GM21619 (cell line): ENCODE measurements at regions not wholly inside any gene's neighbourhood (a gene's known extent, or its start where the extent isn't known, plus 50 kb on each side); places are given as distances from the start of the nearest gene placed in this dataset.
"Not testable (repeated sequence)": the region's sequence is repeated elsewhere in the genome, so short reads cannot be mapped to it uniquely, and the experiment has no call there.

ENCODE experiments used
- ATAC-seq: cut with Tn5 transposase; IDR thresholded peaks from one replicate; pipeline ENCODE4 v1.9.1; 2021; ENCODE audit not compliant: unreplicated experiment

GRCh38 chr2:7420530-7420929 lies 503.3 kb downstream of the RNF144A start:
- ATAC-seq, result no peak

GRCh38 chr2:7424481-7424880 lies 507.3 kb downstream of the RNF144A start:
- ATAC-seq, result no peak

- ATAC-seq, result no peak
These were observed 510.3 kb downstream of the RNF144A start for GRCh38 chr2:7427293-7428060.

- no peak for ATAC-seq
These were observed 511.4 kb downstream of the RNF144A start for GRCh38 chr2:7428454-7429204.

- no peak for ATAC-seq
These were observed 512.5 kb downstream of the RNF144A start for GRCh38 chr2:7429733-7430132.

- peak; percentile 6 for ATAC-seq
These were observed 513.2 kb downstream of the RNF144A start for GRCh38 chr2:7430421-7430868.

- peak; percentile 77 for ATAC-seq
These were observed 513.8 kb downstream of the RNF144A start for GRCh38 chr2:7430869-7431641.

- ATAC-seq, result no peak
These were observed 515.2 kb downstream of the RNF144A start for GRCh38 chr2:7432436-7432835.

- no peak for ATAC-seq
These were observed 519.1 kb downstream of the RNF144A start for GRCh38 chr2:7436096-7436906.

- ATAC-seq, result no peak
These were observed 519.9 kb downstream of the RNF144A start for GRCh38 chr2:7437141-7437540.

GRCh38 chr2:7437716-7438632 lies 520.8 kb downstream of the RNF144A start:
- peak; percentile 56 for ATAC-seq

- no peak for ATAC-seq
These were observed 521.6 kb downstream of the RNF144A start for GRCh38 chr2:7438855-7439254.

GRCh38 chr2:7440977-7441376 lies 523.8 kb downstream of the RNF144A start:
- ATAC-seq, result no peak

GRCh38 chr2:7441841-7442240 lies 524.6 kb downstream of the RNF144A start:
- ATAC-seq, result not testable (repeated sequence)

- ATAC-seq, result no peak
These were observed 527.4 kb downstream of the RNF144A start for GRCh38 chr2:7444626-7445025.

GRCh38 chr2:7448578-7449264 lies 531.5 kb downstream of the RNF144A start:
- no peak for ATAC-seq

- ATAC-seq, result no peak
These were observed 532.1 kb downstream of the RNF144A start for GRCh38 chr2:7449298-7449697.

GRCh38 chr2:7450188-7450832 lies 533.1 kb downstream of the RNF144A start:
- no peak for ATAC-seq

GRCh38 chr2:7450833-7451190 lies 533.6 kb downstream of the RNF144A start:
- no peak for ATAC-seq
